ENCODE measurements at regions not wholly inside any gene's neighbourhood (a gene's known extent, or its start where the extent isn't known, plus 50 kb on each side); places are given as distances from the start of the nearest gene placed in this dataset.

GRCh38 chr3:194996746-194997145 is 274.2 kb downstream of the XXYLT1 start:
- H3K4me1 ChIP-seq (ENCODE audit: control insufficient read depth in 1 of 2, insufficient read depth in 2 of 2, low read length in 2 of 2): peaks cover 0 to under 1% of the 10 kb centered on the region in 2 donors
- no peak overlapping the region for H3K27ac ChIP-seq (ENCODE audit: low read length)
- no peaks in the 10 kb centered on the region for H3K27me3 ChIP-seq (ENCODE audit: low read depth, low read length)
- no peaks in the 10 kb centered on the region for H3K36me3 ChIP-seq (ENCODE audit: control insufficient read depth in 1 of 2, insufficient read depth in 2 of 2, low read length in 2 of 2)
- no peak overlapping the region for H3K4me3 ChIP-seq (ENCODE audit: low read depth in 1 of 2, low read length in 2 of 2)
- no peaks in the 10 kb centered on the region for H3K9me3 ChIP-seq (ENCODE audit: control insufficient read depth in 1 of 2, low read length in 2 of 2)

- peaks cover 0 to 12% of the 10 kb centered on the region in 2 donors for H3K4me1 ChIP-seq (ENCODE audit: control insufficient read depth in 1 of 2, insufficient read depth in 2 of 2, low read length in 2 of 2)
- H3K4me3 ChIP-seq (ENCODE audit: low read depth in 1 of 2, low read length in 2 of 2): no peak overlapping the region
- no peak overlapping the region for H3K27ac ChIP-seq (ENCODE audit: low read length)
- H3K36me3 ChIP-seq (ENCODE audit: control insufficient read depth in 1 of 2, insufficient read depth in 2 of 2, low read length in 2 of 2): no peaks in the 10 kb centered on the region
- no peaks in the 10 kb centered on the region for H3K27me3 ChIP-seq (ENCODE audit: low read depth, low read length)
- no peaks in the 10 kb centered on the region for H3K9me3 ChIP-seq (ENCODE audit: control insufficient read depth in 1 of 2, low read length in 2 of 2)
Measured at GRCh38 chr3:194998417-194998816, 272.5 kb downstream of the XXYLT1 start.

- no peaks in the 10 kb centered on the region for H3K9me3 ChIP-seq (ENCODE audit: control insufficient read depth in 1 of 2, low read length in 2 of 2)
- peaks cover 0 to 12% of the 10 kb centered on the region in 2 donors for H3K4me1 ChIP-seq (ENCODE audit: control insufficient read depth in 1 of 2, insufficient read depth in 2 of 2, low read length in 2 of 2)
- no peak overlapping the region for H3K27ac ChIP-seq (ENCODE audit: low read length)
- H3K4me3 ChIP-seq (ENCODE audit: low read depth in 1 of 2, low read length in 2 of 2): no peak overlapping the region
- H3K27me3 ChIP-seq (ENCODE audit: low read depth, low read length): no peaks in the 10 kb centered on the region
- H3K36me3 ChIP-seq (ENCODE audit: control insufficient read depth in 1 of 2, insufficient read depth in 2 of 2, low read length in 2 of 2): no peaks in the 10 kb centered on the region
Measured at GRCh38 chr3:194998948-194999347, 272.0 kb downstream of the XXYLT1 start.

GRCh38 chr3:194999491-194999890 is 271.5 kb downstream of the XXYLT1 start:
- H3K27ac ChIP-seq (ENCODE audit: low read length): no peak overlapping the region
- H3K36me3 ChIP-seq (ENCODE audit: control insufficient read depth in 1 of 2, insufficient read depth in 2 of 2, low read length in 2 of 2): no peaks in the 10 kb centered on the region
- peaks cover 0 to 12% of the 10 kb centered on the region in 2 donors for H3K4me1 ChIP-seq (ENCODE audit: control insufficient read depth in 1 of 2, insufficient read depth in 2 of 2, low read length in 2 of 2)
- no peak overlapping the region for H3K4me3 ChIP-seq (ENCODE audit: low read depth in 1 of 2, low read length in 2 of 2)
- H3K27me3 ChIP-seq (ENCODE audit: low read depth, low read length): no peaks in the 10 kb centered on the region
- H3K9me3 ChIP-seq (ENCODE audit: control insufficient read depth in 1 of 2, low read length in 2 of 2): no peaks in the 10 kb centered on the region

GRCh38 chr3:195001261-195001660 is 269.7 kb downstream of the XXYLT1 start:
- peaks cover 0 to 12% of the 10 kb centered on the region in 2 donors for H3K4me1 ChIP-seq (ENCODE audit: control insufficient read depth in 1 of 2, insufficient read depth in 2 of 2, low read length in 2 of 2)
- H3K4me3 ChIP-seq (ENCODE audit: low read depth in 1 of 2, low read length in 2 of 2): no peak overlapping the region
- no peaks in the 10 kb centered on the region for H3K9me3 ChIP-seq (ENCODE audit: control insufficient read depth in 1 of 2, low read length in 2 of 2)
- H3K36me3 ChIP-seq (ENCODE audit: control insufficient read depth in 1 of 2, insufficient read depth in 2 of 2, low read length in 2 of 2): no peaks in the 10 kb centered on the region
- H3K27ac ChIP-seq (ENCODE audit: low read length): no peak overlapping the region
- H3K27me3 ChIP-seq (ENCODE audit: low read depth, low read length): no peaks in the 10 kb centered on the region

- H3K27me3 ChIP-seq (ENCODE audit: low read depth, low read length): no peaks in the 10 kb centered on the region
- H3K27ac ChIP-seq (ENCODE audit: low read length): no peak overlapping the region
- peaks cover 0 to 12% of the 10 kb centered on the region in 2 donors for H3K4me1 ChIP-seq (ENCODE audit: control insufficient read depth in 1 of 2, insufficient read depth in 2 of 2, low read length in 2 of 2)
- no peaks in the 10 kb centered on the region for H3K9me3 ChIP-seq (ENCODE audit: control insufficient read depth in 1 of 2, low read length in 2 of 2)
- no peak overlapping the region for H3K4me3 ChIP-seq (ENCODE audit: low read depth in 1 of 2, low read length in 2 of 2)
- H3K36me3 ChIP-seq (ENCODE audit: control insufficient read depth in 1 of 2, insufficient read depth in 2 of 2, low read length in 2 of 2): no peaks in the 10 kb centered on the region
Measured at GRCh38 chr3:195001961-195002861, 268.7 kb downstream of the XXYLT1 start.

- no peak overlapping the region for H3K4me3 ChIP-seq (ENCODE audit: low read depth in 1 of 2, low read length in 2 of 2)
- peaks cover 0 to 12% of the 10 kb centered on the region in 2 donors for H3K4me1 ChIP-seq (ENCODE audit: control insufficient read depth in 1 of 2, insufficient read depth in 2 of 2, low read length in 2 of 2)
- H3K27ac ChIP-seq (ENCODE audit: low read length): no peak overlapping the region
- H3K27me3 ChIP-seq (ENCODE audit: low read depth, low read length): no peaks in the 10 kb centered on the region
- H3K9me3 ChIP-seq (ENCODE audit: control insufficient read depth in 1 of 2, low read length in 2 of 2): no peaks in the 10 kb centered on the region
- no peaks in the 10 kb centered on the region for H3K36me3 ChIP-seq (ENCODE audit: control insufficient read depth in 1 of 2, insufficient read depth in 2 of 2, low read length in 2 of 2)
Measured at GRCh38 chr3:195003006-195003892, 267.7 kb downstream of the XXYLT1 start.

- Histone ChIP-seq H3K27ac (ENCODE audit: low read length) (no peak overlapping the region), H3K4me1 (ENCODE audit: control insufficient read depth in 1 of 2, insufficient read depth in 2 of 2, low read length in 2 of 2) (peaks cover 0 to 12% of the 10 kb centered on the region in 2 donors), H3K27me3 (ENCODE audit: low read depth, low read length) (no peaks in the 10 kb centered on the region), H3K9me3 (ENCODE audit: control insufficient read depth in 1 of 2, low read length in 2 of 2) (no peaks in the 10 kb centered on the region), H3K4me3 (ENCODE audit: low read depth in 1 of 2, low read length in 2 of 2) (no peak overlapping the region), H3K36me3 (ENCODE audit: control insufficient read depth in 1 of 2, insufficient read depth in 2 of 2, low read length in 2 of 2) (no peaks in the 10 kb centered on the region)
Measured at GRCh38 chr3:195003893-195004289, 267.1 kb downstream of the XXYLT1 start.

- no peak overlapping the region for H3K4me3 ChIP-seq (ENCODE audit: low read depth in 1 of 2, low read length in 2 of 2)
- H3K36me3 ChIP-seq (ENCODE audit: control insufficient read depth in 1 of 2, insufficient read depth in 2 of 2, low read length in 2 of 2): no peaks in the 10 kb centered on the region
- H3K27me3 ChIP-seq (ENCODE audit: low read depth, low read length): no peaks in the 10 kb centered on the region
- H3K27ac ChIP-seq (ENCODE audit: low read length): no peak overlapping the region
- no peaks in the 10 kb centered on the region for H3K9me3 ChIP-seq (ENCODE audit: control insufficient read depth in 1 of 2, low read length in 2 of 2)
- H3K4me1 ChIP-seq (ENCODE audit: control insufficient read depth in 1 of 2, insufficient read depth in 2 of 2, low read length in 2 of 2): peaks cover 0 to 12% of the 10 kb centered on the region in 2 donors
Measured at GRCh38 chr3:195004512-195005250, 266.3 kb downstream of the XXYLT1 start.

- Histone ChIP-seq H3K27ac (ENCODE audit: low read length) (no peak overlapping the region), H3K4me1 (ENCODE audit: control insufficient read depth in 1 of 2, insufficient read depth in 2 of 2, low read length in 2 of 2) (peaks cover 0 to 12% of the 10 kb centered on the region in 2 donors), H3K4me3 (ENCODE audit: low read depth in 1 of 2, low read length in 2 of 2) (no peak overlapping the region), H3K9me3 (ENCODE audit: control insufficient read depth in 1 of 2, low read length in 2 of 2) (no peaks in the 10 kb centered on the region), H3K27me3 (ENCODE audit: low read depth, low read length) (no peaks in the 10 kb centered on the region), H3K36me3 (ENCODE audit: control insufficient read depth in 1 of 2, insufficient read depth in 2 of 2, low read length in 2 of 2) (no peaks in the 10 kb centered on the region)
Measured at GRCh38 chr3:195005251-195005620, 265.7 kb downstream of the XXYLT1 start.

All from muscle layer of duodenum (tissue), 2 donors.